H1 (cell line): ENCODE measurements at regions not wholly inside any gene's neighbourhood (a gene's known extent, or its start where the extent isn't known, plus 50 kb on each side); places are given as distances from the start of the nearest gene placed in this dataset.

Experiments used
- CTCF ChIA-PET: fragments of 300-600 bp; sonication (Branson Sonifier 250); formaldehyde crosslinking; loops from one replicate; lab custom pipeline; 2021; ENCODE audit not compliant: partially characterized antibody; lab: Charles Lee
- POLR2A ChIA-PET: fragments of 300-600 bp; sonication (Branson Sonifier 250); formaldehyde crosslinking; loops from one replicate; lab custom pipeline; 2021; ENCODE audit warnings: inconsistent platforms; ENCODE audit not compliant: partially characterized antibody; lab: Charles Lee
- DNase-seq, 2 experiments: peaks; one replicate each; pipeline versions ENCODE4 v3.0.0 to v3.0.0-alpha.2; 2010 to 2022; ENCODE audit warnings: low spot score in 2 of 2, low read depth in 1 of 2, mixed read lengths in 1 of 2
- FAIRE-seq: peaks from 2 replicates; lab custom pipeline; 2011; peaks lifted over from hg19 to GRCh38; lab: Jason Lieb, UNC
- H2AFZ ChIP-seq: 2 replicates; pipeline ENCODE4 v1.8.1; 2012; ENCODE audit warnings: low read length, inconsistent platforms
- H2AK5ac ChIP-seq: 2 replicates; pipeline ENCODE4 v1.6.1; 2013; ENCODE audit warnings: low read depth, low read length
- H2BK120ac ChIP-seq: replicated peaks from 2 replicates; pipeline ENCODE3; 2013; ENCODE audit warnings: low read depth, low read length, inconsistent platforms
- H2BK12ac ChIP-seq: 2 replicates; pipeline ENCODE4 v1.6.1; 2013; ENCODE audit warnings: low read depth, low read length
- H2BK15ac ChIP-seq: 2 replicates; pipeline ENCODE4 v1.6.1; 2013; ENCODE audit warnings: low read length
- H2BK20ac ChIP-seq: 2 replicates; pipeline ENCODE4 v1.6.1; 2013; ENCODE audit warnings: low read length
- H2BK5ac ChIP-seq: 2 replicates; pipeline ENCODE4 v1.6.1; 2013; ENCODE audit warnings: low read depth, low read length
- H3K14ac ChIP-seq: 2 replicates; pipeline ENCODE4 v1.6.1; 2013; ENCODE audit warnings: inconsistent platforms; ENCODE audit not compliant: insufficient read length
- H3K18ac ChIP-seq: 2 replicates; pipeline ENCODE4 v1.6.1; 2013; ENCODE audit warnings: low read length; ENCODE audit errors: extremely low read depth
- H3K23ac ChIP-seq: 2 replicates; pipeline ENCODE4 v1.6.1; 2013; ENCODE audit warnings: inconsistent platforms; ENCODE audit not compliant: insufficient read length
- H3K23me2 ChIP-seq: 2 replicates; pipeline ENCODE4 v1.6.1; 2013; ENCODE audit warnings: low read depth, low read length
- H3K27ac ChIP-seq: 2 replicates; pipeline ENCODE4 v1.6.1; 2011; ENCODE audit warnings: low read depth, low read length, inconsistent platforms
- H3K27me3 ChIP-seq, 4 experiments: replicated peaks in 1 of 4; 1 replicate in 1 of 4; 2 replicates in 3 of 4; pipeline versions ENCODE4 v1.6.1 to v1.8.1; 2011 to 2013; ENCODE audit warnings: low read length in 3 of 4, mild to moderate bottlenecking in 3 of 4, inconsistent platforms in 2 of 4, mixed read lengths in 2 of 4, moderate library complexity in 1 of 4; ENCODE audit not compliant: control insufficient read depth in 3 of 4, insufficient read depth in 3 of 4; ENCODE audit errors: extremely low read depth in 1 of 4
- H3K36me3 ChIP-seq, 4 experiments: 2 replicates each; pipeline versions ENCODE4 v1.6.1 to v1.8.1; 2011 to 2013; ENCODE audit warnings: mild to moderate bottlenecking in 4 of 4, low read length in 3 of 4, moderate library complexity in 2 of 4, control low read depth in 1 of 4, inconsistent platforms in 1 of 4; ENCODE audit not compliant: insufficient read depth in 4 of 4, control insufficient read depth in 2 of 4
- H3K4ac ChIP-seq: replicated peaks from 2 replicates; pipeline ENCODE3; 2013; ENCODE audit warnings: low read length, low read depth, mixed read lengths, inconsistent platforms; ENCODE audit not compliant: insufficient read length
- H3K4me1 ChIP-seq, 4 experiments: replicated peaks in 1 of 4; 1 replicate in 1 of 4; 2 replicates in 3 of 4; pipeline versions ENCODE4 v1.6.1 to v1.8.1; 2011 to 2013; ENCODE audit warnings: low read length in 3 of 4, inconsistent platforms in 2 of 4, mixed read lengths in 1 of 4; ENCODE audit not compliant: insufficient read depth in 4 of 4, control insufficient read depth in 3 of 4
- H3K4me2 ChIP-seq, 2 experiments: 2 replicates each; pipeline versions ENCODE4 v1.6.1 to v1.8.1; 2011 to 2013; ENCODE audit warnings: low read depth in 2 of 2, low read length in 2 of 2, control low read depth in 1 of 2, inconsistent platforms in 1 of 2, mild to moderate bottlenecking in 1 of 2; ENCODE audit not compliant: insufficient read depth in 1 of 2
- H3K4me3 ChIP-seq, 4 experiments: fragments of 200-600, 300-600 bp in 1 of 4; sonication (generic), shearing (Covaris generic), sonication (Bioruptor Twin) in 1 of 4; 2 replicates each; pipeline versions ENCODE4 v1.5.1 to v1.8.1; 2011 to 2016; ENCODE audit warnings: low read length in 4 of 4, low read depth in 3 of 4, control low read depth in 2 of 4, inconsistent platforms in 2 of 4, mild to moderate bottlenecking in 2 of 4, mixed read lengths in 1 of 4, moderate library complexity in 1 of 4; ENCODE audit not compliant: insufficient read depth in 2 of 4; ENCODE audit errors: extremely low read depth in 1 of 4
- H3K56ac ChIP-seq: replicated peaks from 2 replicates; pipeline ENCODE3; 2013; ENCODE audit warnings: low read depth, mild to moderate bottlenecking, mixed read lengths, low read length, inconsistent platforms; ENCODE audit not compliant: insufficient read length
- H3K79me1 ChIP-seq: 2 replicates; pipeline ENCODE4 v1.6.1; 2013; ENCODE audit warnings: low read depth, low read length, control low read depth
- H3K79me2 ChIP-seq, 2 experiments: 2 replicates each; pipeline versions ENCODE4 v1.6.1 to v1.8.1; 2012 to 2013; ENCODE audit warnings: low read length in 2 of 2, mild to moderate bottlenecking in 2 of 2, inconsistent platforms in 1 of 2; ENCODE audit not compliant: insufficient read depth in 2 of 2, control insufficient read depth in 1 of 2
- H3K9ac ChIP-seq, 4 experiments: replicated peaks in 1 of 4; 1 replicate in 1 of 4; 2 replicates in 3 of 4; pipeline versions ENCODE4 v1.6.1 to v1.8.1; 2011 to 2013; ENCODE audit warnings: low read depth in 3 of 4, low read length in 3 of 4, control low read depth in 2 of 4, mild to moderate bottlenecking in 2 of 4, moderate library complexity in 2 of 4, inconsistent platforms in 1 of 4; ENCODE audit errors: extremely low read depth in 1 of 4
- H3K9me3 ChIP-seq, 2 experiments: 2 replicates each; pipeline versions ENCODE4 v1.6.1 to v1.8.1; 2012 to 2013; ENCODE audit warnings: mild to moderate bottlenecking in 2 of 2, moderate library complexity in 2 of 2, control low read depth in 1 of 2, inconsistent platforms in 1 of 2, low read depth in 1 of 2, low read length in 1 of 2, mixed read lengths in 1 of 2; ENCODE audit not compliant: insufficient read depth in 2 of 2
- H4K20me1 ChIP-seq, 2 experiments: replicated peaks in 1 of 2; 2 replicates each; pipeline versions ENCODE3 to v1.8.1; 2011 to 2013; ENCODE audit warnings: inconsistent platforms in 2 of 2, low read length in 2 of 2, mild to moderate bottlenecking in 1 of 2; ENCODE audit not compliant: insufficient read depth in 2 of 2, control insufficient read depth in 1 of 2
- H4K5ac ChIP-seq: 2 replicates; pipeline ENCODE4 v1.6.1; 2013; ENCODE audit warnings: low read length, low read depth, mixed read lengths, inconsistent platforms; ENCODE audit not compliant: insufficient read length
- H4K8ac ChIP-seq: 2 replicates; pipeline ENCODE4 v1.8.0; 2013; ENCODE audit warnings: mild to moderate bottlenecking, moderate library complexity, low read length, inconsistent platforms; ENCODE audit not compliant: insufficient read depth; ENCODE audit errors: extremely low read depth
- H4K91ac ChIP-seq: replicated peaks from 2 replicates; pipeline ENCODE3; 2013; ENCODE audit warnings: low read length, mixed read lengths, inconsistent platforms; ENCODE audit not compliant: insufficient read length
- CHD1 ChIP-seq: IDR thresholded peaks from 2 replicates; pipeline ENCODE4 v1.6.1; 2012; ENCODE audit warnings: low read depth, low read length, improper control_type of control experiment
- EP300 ChIP-seq, 2 experiments: IDR thresholded peaks; 1 replicate in 1 of 2; 2 replicates in 1 of 2; pipeline ENCODE4 v1.6.1; 2011 to 2012; ENCODE audit warnings: low read depth in 2 of 2, low read length in 2 of 2, mild to moderate bottlenecking in 2 of 2, borderline replicate concordance in 1 of 2, inconsistent platforms in 1 of 2, moderate library complexity in 1 of 2
- SRF ChIP-seq: IDR thresholded peaks from 2 replicates; pipeline ENCODE4 v1.6.1; 2011; ENCODE audit warnings: mild to moderate bottlenecking, low read depth, low read length, moderate library complexity
- TAF7 ChIP-seq: optimal IDR thresholded peaks from 2 replicates; pipeline ENCODE3; 2011; ENCODE audit warnings: low read depth, mild to moderate bottlenecking, inconsistent platforms, low read length, moderate library complexity, borderline replicate concordance
- YY1 ChIP-seq: IDR thresholded peaks from 2 replicates; pipeline ENCODE4 v1.6.1; 2011; ENCODE audit warnings: low read depth, mild to moderate bottlenecking, low read length
- WGBS, 2 experiments: shearing (Covaris generic) in 1 of 2; methylation state at CpG; one replicate each; pipeline versions ENCODE4 v1.1.6 to v1.1.7; 2013 to 2015; ENCODE audit warnings: low lambda C conversion rate in 2 of 2, mixed read lengths in 2 of 2, inconsistent platforms in 1 of 2, low coverage in 1 of 2, missing lambda C conversion rate in 1 of 2; ENCODE audit not compliant: insufficient replicate concordance in 2 of 2, insufficient coverage in 1 of 2, insufficient read length in 1 of 2; ENCODE audit errors: extremely low coverage in 1 of 2, missing lambda C conversion rate in 1 of 2; 5-methylcytosine and 5-hydroxymethylcytosine counted together

GRCh38 chr2:156944871-156945270, 312.6 kb upstream of the GALNT5 start:
- no peaks in the 10 kb centered on the region for H3K36me3 ChIP-seq
- no peaks in the 10 kb centered on the region for H4K20me1 ChIP-seq
- no peak for FAIRE-seq
- CTCF ChIA-PET: interaction anchor here (1.2 kb wide), 1 partner anchor 239 kb away, joined by 3 read pairs; no protein-coding TSS in a partner anchor
- H3K4ac ChIP-seq: no peak overlapping the region
- no peak overlapping the region for H3K14ac ChIP-seq
- no peaks in the 10 kb centered on the region for H3K23me2 ChIP-seq
- no peak overlapping the region for H2BK120ac ChIP-seq
- H4K8ac ChIP-seq: no peak overlapping the region
- no peak overlapping the region for H3K4me3 ChIP-seq
- H2BK12ac ChIP-seq: no peak overlapping the region
- DNase-seq: no peak
- H3K79me2 ChIP-seq: no peaks in the 10 kb centered on the region
- no peak overlapping the region for H3K23ac ChIP-seq
- H4K5ac ChIP-seq: no peak overlapping the region
- H2BK15ac ChIP-seq: no peak overlapping the region
- H3K27me3 ChIP-seq: no peaks in the 10 kb centered on the region
- no peak overlapping the region for H3K18ac ChIP-seq
- no peaks in the 10 kb centered on the region for H3K4me1 ChIP-seq
- H3K9ac ChIP-seq: no peak overlapping the region
- H4K91ac ChIP-seq: no peak overlapping the region
- no peaks in the 10 kb centered on the region for H3K79me1 ChIP-seq
- no peaks in the 10 kb centered on the region for H3K9me3 ChIP-seq
- H2BK20ac ChIP-seq: no peak overlapping the region
- TF ChIP-seq EP300 (IDR thresholded peaks at IDR 0.05; ENCODE audit: borderline replicate concordance in 1 of 2, low read depth in 2 of 2, low read length in 2 of 2) (no peak), TAF7 (no peak), SRF (no peak), YY1 (no peak), CHD1 (no peak)
- no peak overlapping the region for H3K27ac ChIP-seq
- H3K56ac ChIP-seq: no peak overlapping the region
- H2AK5ac ChIP-seq: no peak overlapping the region
- no peak overlapping the region for H3K4me2 ChIP-seq
- H2AFZ ChIP-seq: no peak overlapping the region
- POLR2A ChIA-PET: no interaction called here
- WGBS, 2 experiments: 89% methylated on average over 2 of the region's 2 CpGs; no CpG with 5 or more reads in 1 of the 2 experiments
- no peak overlapping the region for H2BK5ac ChIP-seq
